ENCODE measurements at regions not wholly inside any gene's neighbourhood (a gene's known extent, or its start where the extent isn't known, plus 50 kb on each side); places are given as distances from the start of the nearest gene placed in this dataset.
"Not testable (repeated sequence)": the region's sequence is repeated elsewhere in the genome, so short reads cannot be mapped to it uniquely, and the experiment has no call there.

GRCh38 chr3:139145980-139146379 lies 101.3 kb upstream of the PRR23C start:
- in situ Hi-C loops (cut with MboI); H4K20me1 ChIP-seq (replicated peaks; ENCODE audit: control insufficient read depth, insufficient read depth, low read length); H3K4me3 ChIP-seq; H3K36me3 ChIP-seq (ENCODE audit: control insufficient read depth, insufficient read depth, low read length); H3K79me2 ChIP-seq (ENCODE audit: control insufficient read depth, insufficient read depth, low read length); ATAC-seq; H3K9ac ChIP-seq (ENCODE audit: insufficient read depth in 1 of 2, low read depth in 2 of 2, low read length in 2 of 2); H2AFZ ChIP-seq (ENCODE audit: low read depth, low read length); intact Hi-C loops (cut with micrococcal nuclease); POLR2A ChIA-PET; DNase-seq (ENCODE audit: extremely low read depth in 1 of 4, low spot score in 3 of 4); H3K4me2 ChIP-seq (ENCODE audit: insufficient read depth, low read length); CTCF ChIA-PET (ENCODE audit: low intra/inter-chr PET ratio); BruUV-seq (replicated peaks); H3K9me1 ChIP-seq (ENCODE audit: control insufficient read depth, insufficient read depth, low read length); H3K4me1 ChIP-seq (replicated peaks in 1 of 2; ENCODE audit: control insufficient read depth in 2 of 2, insufficient read depth in 2 of 2, low read length in 2 of 2); H3K27ac ChIP-seq (ENCODE audit: extremely low read depth, low read depth, low read length); H3K9me3 ChIP-seq (replicated peaks; ENCODE audit: control insufficient read depth, insufficient read depth, low read depth, low read length); H3K27me3 ChIP-seq (ENCODE audit: control insufficient read depth in 2 of 2, insufficient read depth in 2 of 2, low read length in 2 of 2); FAIRE-seq: not testable (repeated sequence)
- 3% methylated on average over 4 of the region's 4 CpGs for WGBS (ENCODE audit: insufficient coverage, low coverage, missing lambda C conversion rate)
- peak; percentile 90 for TF ChIP-seq ZNF507 (tag; conservative IDR thresholded peaks at IDR 0.05)

- in situ Hi-C loops (cut with MboI) = no loop called here
- no peaks in the 10 kb centered on the region for H3K79me2 ChIP-seq (ENCODE audit: control insufficient read depth, insufficient read depth, low read length)
- intact Hi-C loops (cut with micrococcal nuclease) = no loop called here
- ChIA-PET CTCF (ENCODE audit: low intra/inter-chr PET ratio) (no interaction called here), POLR2A (no interaction called here)
- peaks cover 0 to 2% of the 10 kb centered on the region in 2 experiments; a peak in 2 of 5 replicates for H3K4me1 ChIP-seq (replicated peaks in 1 of 2; ENCODE audit: control insufficient read depth in 2 of 2, insufficient read depth in 2 of 2, low read length in 2 of 2)
- TF ChIP-seq ZNF395 (CRISPR knock-in tag; IDR thresholded peaks at IDR 0.05) (no peak), CREBBP (IDR thresholded peaks at IDR 0.05; ENCODE audit: low read depth, low read length) (no peak)
- H3K27me3 ChIP-seq (ENCODE audit: control insufficient read depth in 2 of 2, insufficient read depth in 2 of 2, low read length in 2 of 2) = no peaks in the 10 kb centered on the region
- BruUV-seq (replicated peaks) = no TSS peak
- no peak overlapping the region for H3K9ac ChIP-seq (ENCODE audit: insufficient read depth in 1 of 2, low read depth in 2 of 2, low read length in 2 of 2)
- no peaks in the 10 kb centered on the region for H4K20me1 ChIP-seq (replicated peaks; ENCODE audit: control insufficient read depth, insufficient read depth, low read length)
- H3K9me3 ChIP-seq (replicated peaks; ENCODE audit: control insufficient read depth, insufficient read depth, low read depth, low read length) = no peaks in the 10 kb centered on the region
- no peak overlapping the region for H3K4me3 ChIP-seq
- no peaks in the 10 kb centered on the region for H3K9me1 ChIP-seq (ENCODE audit: control insufficient read depth, insufficient read depth, low read length)
- no peak overlapping the region for H3K27ac ChIP-seq (ENCODE audit: extremely low read depth, low read depth, low read length)
- FAIRE-seq (no peak), ATAC-seq (no peak), DNase-seq (ENCODE audit: extremely low read depth in 1 of 4, low spot score in 3 of 4) (no peak)
- no peak overlapping the region for H3K4me2 ChIP-seq (ENCODE audit: insufficient read depth, low read length)
- WGBS (ENCODE audit: insufficient coverage, low coverage, missing lambda C conversion rate) = 13% methylated on average over 1 of the region's 1 CpG
- no peak overlapping the region for H2AFZ ChIP-seq (ENCODE audit: low read depth, low read length)
- H3K36me3 ChIP-seq (ENCODE audit: control insufficient read depth, insufficient read depth, low read length) = no peaks in the 10 kb centered on the region
These were observed 106.8 kb upstream of the PRR23C start for GRCh38 chr3:139151530-139151929.

- H3K4me2 ChIP-seq (ENCODE audit: insufficient read depth, low read length); intact Hi-C loops (cut with micrococcal nuclease); BruUV-seq (replicated peaks); H3K79me2 ChIP-seq (ENCODE audit: control insufficient read depth, insufficient read depth, low read length); H3K4me1 ChIP-seq (replicated peaks in 1 of 2; ENCODE audit: control insufficient read depth in 2 of 2, insufficient read depth in 2 of 2, low read length in 2 of 2); ATAC-seq; H3K4me3 ChIP-seq; H2AFZ ChIP-seq (ENCODE audit: low read depth, low read length); H3K27me3 ChIP-seq (ENCODE audit: control insufficient read depth in 2 of 2, insufficient read depth in 2 of 2, low read length in 2 of 2); H3K9ac ChIP-seq (ENCODE audit: insufficient read depth in 1 of 2, low read depth in 2 of 2, low read length in 2 of 2); DNase-seq (ENCODE audit: extremely low read depth in 1 of 4, low spot score in 3 of 4); H3K36me3 ChIP-seq (ENCODE audit: control insufficient read depth, insufficient read depth, low read length); CTCF ChIA-PET (ENCODE audit: low intra/inter-chr PET ratio); in situ Hi-C loops (cut with MboI); FAIRE-seq; H4K20me1 ChIP-seq (replicated peaks; ENCODE audit: control insufficient read depth, insufficient read depth, low read length); H3K27ac ChIP-seq (ENCODE audit: extremely low read depth, low read depth, low read length); H3K9me3 ChIP-seq (replicated peaks; ENCODE audit: control insufficient read depth, insufficient read depth, low read depth, low read length); H3K9me1 ChIP-seq (ENCODE audit: control insufficient read depth, insufficient read depth, low read length): not testable (repeated sequence)
- POLR2A ChIA-PET = interaction anchor here (1.1 kb wide), 1 partner anchor 11 kb away, joined by 3 read pairs; no protein-coding TSS in a partner anchor
These were observed 108.7 kb upstream of the PRR23C start for GRCh38 chr3:139153434-139153833.
